ENCODE measurements at regions not wholly inside any gene's neighbourhood (a gene's known extent, or its start where the extent isn't known, plus 50 kb on each side); places are given as distances from the start of the nearest gene placed in this dataset.
A peak's percentile ranks its signal among the peaks of the same experiment; 100 is the strongest.
"Not testable (repeated sequence)": the region's sequence is repeated elsewhere in the genome, so short reads cannot be mapped to it uniquely, and the experiment has no call there.

DNA sequence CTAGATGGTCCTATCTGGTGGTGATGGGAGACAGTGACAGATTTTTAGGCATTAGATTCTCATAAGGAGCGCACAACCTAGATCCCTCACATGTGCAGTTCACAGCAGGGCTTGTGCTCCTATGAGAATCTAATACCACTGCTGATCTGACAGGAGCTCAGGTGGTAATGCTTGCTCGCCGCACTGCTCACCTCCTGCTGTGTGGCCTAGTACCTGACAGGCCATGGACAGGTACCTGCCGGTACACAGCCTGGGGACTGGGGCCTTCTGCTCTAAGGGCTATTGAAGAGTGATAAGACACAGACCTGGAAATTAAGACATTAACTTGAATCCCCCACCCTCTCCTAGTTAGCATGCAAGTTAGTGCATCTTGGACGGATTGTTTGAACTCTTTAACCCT lies 64.4 kb downstream of the KLRB1 start:
- not testable (repeated sequence) for H3K27ac Mint-ChIP-seq (ENCODE audit: unreplicated experiment); DNase-seq (ENCODE audit: low read depth, low spot score); H3K4me3 Mint-ChIP-seq; H3K36me3 Mint-ChIP-seq (ENCODE audit: low read depth); H3K27me3 Mint-ChIP-seq (ENCODE audit: low read depth); H3K9me3 Mint-ChIP-seq; H3K4me1 Mint-ChIP-seq

DNA sequence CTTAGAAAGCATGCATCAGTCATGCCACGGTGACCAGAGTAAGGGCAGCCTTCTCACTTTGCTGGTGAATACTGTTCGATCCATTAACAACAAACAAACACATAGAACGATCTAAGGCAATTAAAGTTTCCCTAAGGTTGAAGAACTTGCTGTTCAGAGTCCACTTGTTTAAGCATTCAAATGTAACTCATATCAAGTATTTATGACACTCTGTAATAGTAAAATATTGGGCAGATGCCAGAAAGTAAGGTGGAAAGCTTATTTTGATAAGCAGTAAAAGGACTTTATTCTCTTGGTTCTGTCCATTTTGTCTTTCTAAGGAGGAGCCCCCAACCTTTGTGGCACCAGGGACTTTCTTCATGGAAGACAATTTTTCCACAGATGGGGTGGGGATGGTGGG lies 64.9 kb downstream of the KLRB1 start:
- not testable (repeated sequence) for H3K9me3 Mint-ChIP-seq; H3K4me3 Mint-ChIP-seq; H3K36me3 Mint-ChIP-seq (ENCODE audit: low read depth); H3K4me1 Mint-ChIP-seq; H3K27ac Mint-ChIP-seq (ENCODE audit: unreplicated experiment); H3K27me3 Mint-ChIP-seq (ENCODE audit: low read depth); DNase-seq (ENCODE audit: low read depth, low spot score)

GRCh38 chr12:9515925-9516324 lies 91.8 kb downstream of the KLRB1 start:
- not testable (repeated sequence) for H3K4me3 Mint-ChIP-seq; DNase-seq (ENCODE audit: low read depth, low spot score)

DNA sequence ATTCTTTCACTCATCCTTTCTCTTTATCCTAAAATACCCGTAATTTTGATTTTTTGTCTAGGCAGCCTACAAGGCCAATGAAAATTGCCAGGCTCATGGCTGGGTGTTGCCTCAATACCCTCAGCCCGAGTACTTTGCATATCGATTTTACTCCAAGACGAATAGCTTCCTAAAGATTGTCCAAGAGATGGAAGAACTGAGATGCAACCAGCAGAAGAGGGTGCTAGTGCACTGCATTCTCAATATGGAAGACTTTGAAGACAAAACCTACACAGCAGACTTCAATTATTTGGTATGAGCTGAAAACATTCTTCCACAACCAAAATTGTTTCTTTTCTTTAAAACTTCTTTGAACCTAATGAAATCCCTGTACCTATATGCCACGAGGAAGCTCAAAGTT lies 95.0 kb downstream of the KLRB1 start:
- H3K36me3 Mint-ChIP-seq (ENCODE audit: low read depth); H3K27ac Mint-ChIP-seq (ENCODE audit: unreplicated experiment); H3K4me3 Mint-ChIP-seq; H3K27me3 Mint-ChIP-seq (ENCODE audit: low read depth); DNase-seq (ENCODE audit: low read depth, low spot score); H3K4me1 Mint-ChIP-seq; H3K9me3 Mint-ChIP-seq: not testable (repeated sequence)
- peak; percentile 38 for TF ChIP-seq CTCF (conservative IDR thresholded peaks at IDR 0.05)

More at GRCh38 chr12:9515925-9516324, 91.8 kb downstream of the KLRB1 start:
- H3K27ac Mint-ChIP-seq (ENCODE audit: unreplicated experiment); H3K36me3 Mint-ChIP-seq (ENCODE audit: low read depth); H3K27me3 Mint-ChIP-seq (ENCODE audit: low read depth); H3K4me1 Mint-ChIP-seq; H3K9me3 Mint-ChIP-seq: not testable (repeated sequence)

DNA sequence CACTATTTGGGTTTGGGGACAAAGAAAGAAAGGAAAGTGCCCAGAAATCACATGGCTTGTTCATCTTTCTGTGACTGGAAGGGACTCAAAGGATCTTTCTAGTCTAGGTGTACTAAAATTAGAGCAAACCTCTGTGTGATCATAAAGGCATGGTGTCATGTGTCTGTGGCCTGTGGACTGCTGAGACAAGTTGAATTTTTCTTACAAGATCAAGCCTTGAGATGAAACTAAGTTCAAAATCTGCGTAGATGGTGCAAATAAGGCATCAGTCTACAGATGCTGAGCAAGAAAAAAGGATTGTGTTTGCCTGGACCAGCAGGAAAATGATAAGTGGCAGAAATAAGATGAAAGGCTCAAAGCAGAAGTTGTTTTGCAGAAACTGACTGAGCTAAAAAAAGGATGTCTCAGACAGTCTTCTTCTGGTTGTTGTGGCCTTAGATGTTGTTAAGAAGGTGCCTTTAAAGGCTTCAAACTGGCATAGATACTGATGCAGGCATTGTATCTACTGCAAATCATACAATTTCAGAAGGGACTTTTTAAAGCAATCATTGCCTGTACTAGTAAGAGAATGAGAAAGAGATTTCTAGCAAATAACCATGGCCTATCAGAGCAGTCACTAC lies 97.2 kb downstream of the KLRB1 start:
- H3K27me3 Mint-ChIP-seq (ENCODE audit: low read depth); H3K4me3 Mint-ChIP-seq; H3K36me3 Mint-ChIP-seq (ENCODE audit: low read depth); H3K4me1 Mint-ChIP-seq; H3K9me3 Mint-ChIP-seq; H3K27ac Mint-ChIP-seq (ENCODE audit: unreplicated experiment); DNase-seq (ENCODE audit: low read depth, low spot score): not testable (repeated sequence)

- H3K4me1 Mint-ChIP-seq, result no peaks in the 10 kb centered on the region
- H3K27me3 Mint-ChIP-seq (ENCODE audit: low read depth), result no peaks in the 10 kb centered on the region
- no peaks in the 10 kb centered on the region for H3K36me3 Mint-ChIP-seq (ENCODE audit: low read depth)
- no peaks in the 10 kb centered on the region for H3K9me3 Mint-ChIP-seq
- H3K4me3 Mint-ChIP-seq, result no peak overlapping the region
- TF ChIP-seq CTCF (conservative IDR thresholded peaks at IDR 0.05), result no peak
- no peak for DNase-seq (ENCODE audit: low read depth, low spot score)
- no peak overlapping the region for H3K27ac Mint-ChIP-seq (ENCODE audit: unreplicated experiment)
These were observed 98.1 kb downstream of the KLRB1 start for GRCh38 chr12:9509464-9510161.

GRCh38 chr12:9506746-9507145 lies 101.0 kb downstream of the KLRB1 start:
- Mint-ChIP-seq H3K27ac (ENCODE audit: unreplicated experiment) (no peak overlapping the region), H3K36me3 (ENCODE audit: low read depth) (no peaks in the 10 kb centered on the region), H3K27me3 (ENCODE audit: low read depth) (no peaks in the 10 kb centered on the region), H3K4me1 (no peaks in the 10 kb centered on the region), H3K9me3 (no peaks in the 10 kb centered on the region), H3K4me3 (no peak overlapping the region)
- no peak for DNase-seq (ENCODE audit: low read depth, low spot score)
- no peak for TF ChIP-seq CTCF (conservative IDR thresholded peaks at IDR 0.05)

GRCh38 chr12:9503384-9503783 lies 104.3 kb downstream of the KLRB1 start:
- not testable (repeated sequence) for DNase-seq (ENCODE audit: low read depth, low spot score); H3K9me3 Mint-ChIP-seq; H3K27ac Mint-ChIP-seq (ENCODE audit: unreplicated experiment); H3K36me3 Mint-ChIP-seq (ENCODE audit: low read depth); H3K27me3 Mint-ChIP-seq (ENCODE audit: low read depth); H3K4me3 Mint-ChIP-seq; H3K4me1 Mint-ChIP-seq

DNA sequence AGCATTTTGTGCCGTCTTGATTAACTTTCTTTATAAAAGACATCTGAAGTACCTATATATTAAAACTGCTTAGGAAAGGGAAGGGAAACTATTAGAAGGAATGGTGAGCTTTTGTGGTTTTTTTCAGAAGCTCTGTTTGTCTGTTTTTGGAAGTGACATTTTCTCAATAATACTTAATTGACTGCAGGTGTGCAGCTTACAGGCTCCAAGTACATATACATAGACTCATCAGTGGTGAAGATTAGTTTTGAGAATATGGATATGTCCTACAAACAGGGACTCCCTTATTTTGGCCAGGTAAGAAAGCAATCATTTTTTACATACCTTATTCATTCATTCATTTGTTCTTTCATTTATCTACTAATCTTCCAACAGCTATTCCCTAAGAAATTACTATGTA lies 104.9 kb downstream of the KLRB1 start:
- not testable (repeated sequence) for H3K36me3 Mint-ChIP-seq (ENCODE audit: low read depth); H3K9me3 Mint-ChIP-seq; H3K4me1 Mint-ChIP-seq; H3K4me3 Mint-ChIP-seq; H3K27me3 Mint-ChIP-seq (ENCODE audit: low read depth); DNase-seq (ENCODE audit: low read depth, low spot score); H3K27ac Mint-ChIP-seq (ENCODE audit: unreplicated experiment)

DNA sequence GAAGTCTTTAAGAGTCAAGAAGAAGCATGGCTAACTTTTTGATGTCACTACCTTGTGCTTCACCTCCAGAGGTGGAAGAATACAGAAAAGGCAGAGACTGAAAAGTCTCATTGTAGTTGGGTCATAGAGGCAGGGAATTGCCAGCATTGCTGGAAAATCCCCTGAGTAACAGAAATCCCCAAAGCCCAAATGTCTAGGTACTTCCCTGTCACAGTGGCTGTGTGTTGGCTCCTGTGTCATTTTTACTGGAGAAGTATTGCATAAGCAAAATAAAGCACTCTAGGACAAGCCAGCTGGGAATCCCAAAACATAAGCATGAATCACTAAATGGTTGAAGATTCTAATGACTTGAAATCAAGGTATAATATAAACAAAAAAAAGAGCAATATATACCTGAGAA lies 114.4 kb downstream of the KLRB1 start:
- H3K27ac Mint-ChIP-seq (ENCODE audit: unreplicated experiment); DNase-seq (ENCODE audit: low read depth, low spot score): not testable (repeated sequence)

GRCh38 chr12:9481289-9481688 lies 126.4 kb downstream of the KLRB1 start:
- H3K4me1 Mint-ChIP-seq, result not testable (repeated sequence)

More for the DNA sequence above, 114.4 kb downstream of the KLRB1 start:
- not testable (repeated sequence) for H3K36me3 Mint-ChIP-seq (ENCODE audit: low read depth); H3K27me3 Mint-ChIP-seq (ENCODE audit: low read depth); H3K4me3 Mint-ChIP-seq; H3K4me1 Mint-ChIP-seq; H3K9me3 Mint-ChIP-seq

More at GRCh38 chr12:9481289-9481688, 126.4 kb downstream of the KLRB1 start:
- not testable (repeated sequence) for DNase-seq (ENCODE audit: low read depth, low spot score); H3K27ac Mint-ChIP-seq (ENCODE audit: unreplicated experiment); H3K27me3 Mint-ChIP-seq (ENCODE audit: low read depth); H3K36me3 Mint-ChIP-seq (ENCODE audit: low read depth); H3K9me3 Mint-ChIP-seq; H3K4me3 Mint-ChIP-seq

All from neural crest cell (in vitro differentiated cells).